HepG2 (cell line): ENCODE measurements at regions not wholly inside any gene's neighbourhood (a gene's known extent, or its start where the extent isn't known, plus 50 kb on each side); places are given as distances from the start of the nearest gene placed in this dataset.

Experiments used
- ATAC-seq: fragments of 200-7000 bp; cut with Tn5 transposase; 3 replicates; pipeline ENCODE4 v1.9.1; 2020; ENCODE audit warnings: mild to moderate bottlenecking, moderate library complexity
- BruUV-seq: library from RNA; stranded (reverse); fragments of 400-500 nt; replicated peaks from 2 replicates; lab custom pipeline; 2021; lab: Mats Ljungman, UMichigan
- CTCF ChIA-PET: fragments of 300-600 bp; formaldehyde crosslinking; extraction: SDS; loops from one replicate; lab custom pipeline; 2021; ENCODE audit warnings: low total read pairs, inconsistent platforms, low intra/inter-chr PET ratio; lab: Yijun Ruan, JAX
- POLR2A ChIA-PET: fragments of 350-600 bp; sonication (Branson Sonifier 250); formaldehyde crosslinking; loops from one replicate; lab custom pipeline; 2020; ENCODE audit warnings: antibody characterized with exemption, inconsistent platforms; lab: Yijun Ruan, JAX
- DNase-seq: peaks from one replicate; pipeline ENCODE4 v3.0.0-alpha.2; 2015; ENCODE audit warnings: low spot score
- FAIRE-seq: peaks from 3 replicates; lab custom pipeline; 2011; peaks lifted over from hg19 to GRCh38; lab: Jason Lieb, UNC
- H2AFZ ChIP-seq: one replicate; pipeline ENCODE4 v1.6.1; 2011; ENCODE audit warnings: low read length, inconsistent platforms
- H3K27ac ChIP-seq: fragments of 300-600 bp; 3 replicates; pipeline ENCODE4 v1.8.0; 2011; ENCODE audit warnings: mixed run types, mild to moderate bottlenecking, mixed read lengths, low read length, inconsistent platforms; ENCODE audit not compliant: insufficient read depth; ENCODE audit errors: extremely low read length
- H3K27me3 ChIP-seq, 2 experiments: fragments of 200-600 bp in 1 of 2; 2 replicates in 1 of 2; 3 replicates in 1 of 2; pipeline versions ENCODE4 v1.6.0 to v1.8.0; 2011; ENCODE audit warnings: low read length in 2 of 2, mild to moderate bottlenecking in 2 of 2, moderate library complexity in 2 of 2, inconsistent platforms in 1 of 2; ENCODE audit not compliant: insufficient read depth in 2 of 2, control insufficient read depth in 1 of 2
- H3K36me3 ChIP-seq, 2 experiments: fragments of 200-600 bp in 1 of 2; replicated peaks in 1 of 2; 2 replicates in 1 of 2; 3 replicates in 1 of 2; pipeline versions ENCODE4 v1.5.1 to v1.8.0; 2011; ENCODE audit warnings: low read length in 2 of 2, inconsistent platforms in 1 of 2; ENCODE audit not compliant: insufficient read depth in 2 of 2, control insufficient read depth in 1 of 2
- H3K4me1 ChIP-seq: 2 replicates; pipeline ENCODE4 v1.5.1; 2012; ENCODE audit warnings: low read length, inconsistent platforms; ENCODE audit not compliant: insufficient read depth
- H3K4me2 ChIP-seq: 2 replicates; pipeline ENCODE4 v1.6.0; 2011; ENCODE audit warnings: low read depth, low read length, inconsistent platforms
- H3K4me3 ChIP-seq, 3 experiments: fragments of 200-600 bp in 1 of 3; sonication (generic), shearing (Covaris generic) in 1 of 3; replicated peaks in 1 of 3; 2 replicates each; pipeline ENCODE4 v1.5.1; 2011 to 2016; ENCODE audit warnings: low read length in 3 of 3, inconsistent platforms in 2 of 3, low read depth in 2 of 3, mild to moderate bottlenecking in 2 of 3, control low read depth in 1 of 3, mixed read lengths in 1 of 3; ENCODE audit not compliant: insufficient read depth in 1 of 3
- H3K79me2 ChIP-seq: one replicate; pipeline ENCODE4 v1.6.1; 2011; ENCODE audit warnings: low read length, inconsistent platforms; ENCODE audit not compliant: insufficient read depth
- H3K9ac ChIP-seq: 2 replicates; pipeline ENCODE4 v1.6.0; 2011; ENCODE audit warnings: mild to moderate bottlenecking, low read depth, low read length, inconsistent platforms; ENCODE audit not compliant: insufficient read depth
- H3K9me3 ChIP-seq: 2 replicates; pipeline ENCODE4 v1.5.1; 2012; ENCODE audit warnings: mild to moderate bottlenecking, low read length
- H4K20me1 ChIP-seq: 2 replicates; pipeline ENCODE4 v1.6.0; 2011; ENCODE audit warnings: inconsistent platforms, mild to moderate bottlenecking, low read length, moderate library complexity; ENCODE audit not compliant: insufficient read depth
- ARID2 ChIP-seq: sonication (generic); formaldehyde crosslinking; IDR thresholded peaks from 2 replicates; pipeline ENCODE4 v1.8.1; 2022; ENCODE audit warnings: mild to moderate bottlenecking, missing genetic modification reagents, borderline replicate concordance
- ATM ChIP-seq: fragments of 450-650 bp; IDR thresholded peaks from 2 replicates; pipeline ENCODE4 v1.7.1; 2017; ENCODE audit warnings: mild to moderate bottlenecking, borderline replicate concordance
- MYNN ChIP-seq: sonication (generic); formaldehyde crosslinking; IDR thresholded peaks from 2 replicates; pipeline ENCODE4 v1.4.0; 2020; ENCODE audit warnings: mild to moderate bottlenecking, low read depth, missing genetic modification reagents
- STAT5B ChIP-seq: sonication (generic); formaldehyde crosslinking; IDR thresholded peaks from 2 replicates; pipeline ENCODE4 v1.4.0; 2020; ENCODE audit warnings: missing genetic modification reagents
- ZNF709 ChIP-seq: sonication (generic); formaldehyde crosslinking; IDR thresholded peaks from 2 replicates; pipeline ENCODE4 v1.5.0; 2020; ENCODE audit warnings: mild to moderate bottlenecking, missing genetic modification reagents
- ZSCAN12 ChIP-seq: sonication (generic); formaldehyde crosslinking; IDR thresholded peaks from 2 replicates; pipeline ENCODE4 v1.9.0; 2021; ENCODE audit warnings: mild to moderate bottlenecking, missing genetic modification reagents
- WGBS: methylation state at CpG from one replicate; pipeline ENCODE4 v1.1.6; 2017; ENCODE audit warnings: low lambda C conversion rate; 5-methylcytosine and 5-hydroxymethylcytosine counted together
- in situ Hi-C: cut with HindIII; loops from 2 replicates; pipeline ENCODE4 v1.10.0; 2017; ENCODE audit warnings: low pct_unique_long_range_greater_than_20kb; ENCODE audit not compliant: extremely low pct_ligation_motif_present
- intact Hi-C: fragments of 100-400 bp; cut with micrococcal nuclease; formaldehyde crosslinking; loops from one replicate; pipeline ENCODE4 v1.10.0; 2022; ENCODE audit not compliant: unreplicated experiment
- TF ChIP-seq, protein P1 (sequence below): sonication (generic); formaldehyde crosslinking; IDR thresholded peaks from 2 replicates; pipeline ENCODE4 v1.5.0; 2020; ENCODE audit warnings: mild to moderate bottlenecking, missing genetic modification reagents, moderate library complexity

DNA sequence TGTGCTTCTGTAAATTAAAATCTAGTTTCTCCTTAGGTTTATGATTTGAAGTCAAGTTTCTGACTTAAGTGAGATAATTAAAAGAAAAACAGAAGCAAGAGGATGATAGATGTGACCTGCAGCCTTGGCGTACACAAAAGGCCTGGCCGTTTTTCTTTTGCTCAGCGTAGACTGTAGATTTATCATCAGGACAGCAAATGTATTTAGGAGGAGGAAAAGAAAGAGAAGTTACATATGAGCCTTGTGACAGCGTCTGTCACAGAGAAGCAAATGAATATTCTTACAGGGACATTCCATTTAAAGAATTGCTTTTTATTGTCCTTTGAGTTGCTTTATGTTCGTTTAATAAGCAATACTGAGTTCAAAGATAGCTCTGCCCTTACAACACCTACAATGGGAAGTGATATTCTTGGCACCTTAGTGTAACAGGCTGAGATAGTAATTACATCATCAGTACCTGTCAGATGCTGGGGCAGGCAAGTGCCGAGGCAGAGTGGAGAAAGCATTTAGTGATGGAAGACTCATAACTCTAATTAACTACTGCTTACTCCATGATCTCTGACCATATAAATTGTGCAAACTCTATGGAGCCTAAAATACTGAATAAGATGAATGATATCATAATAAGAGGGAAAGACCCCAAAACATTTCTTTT lies 311.5 kb downstream of the MFSD1 start:
- H3K4me2 ChIP-seq: no peak overlapping the region
- in situ Hi-C loops: no loop called here
- no peaks in the 10 kb centered on the region for H3K9me3 ChIP-seq
- DNase-seq (no peak), FAIRE-seq (no peak), ATAC-seq (no peak)
- H2AFZ ChIP-seq: no peak overlapping the region
- no peak for TF ChIP-seq ARID2 (CRISPR knock-in tag)
- TF ChIP-seq ATM: no peak
- TF ChIP-seq ZNF709: no peak
- no peak for TF ChIP-seq STAT5B (CRISPR knock-in tag)
- no peak for TF ChIP-seq ZSCAN12 (CRISPR knock-in tag)
- 10% methylated on average over 6 of the region's 6 CpGs for WGBS
- no peak overlapping the region for H3K27ac ChIP-seq
- no peaks in the 10 kb centered on the region for H3K4me1 ChIP-seq
- BruUV-seq: no TSS peak
- H3K9ac ChIP-seq: no peak overlapping the region
- ChIA-PET CTCF (no interaction called here), POLR2A (no interaction called here)
- H3K36me3 ChIP-seq: no peaks in the 10 kb centered on the region
- no peaks in the 10 kb centered on the region for H3K27me3 ChIP-seq
- H4K20me1 ChIP-seq: no peaks in the 10 kb centered on the region
- H3K79me2 ChIP-seq: no peaks in the 10 kb centered on the region
- intact Hi-C loops: no loop called here
- H3K4me3 ChIP-seq: no peak overlapping the region

DNA sequence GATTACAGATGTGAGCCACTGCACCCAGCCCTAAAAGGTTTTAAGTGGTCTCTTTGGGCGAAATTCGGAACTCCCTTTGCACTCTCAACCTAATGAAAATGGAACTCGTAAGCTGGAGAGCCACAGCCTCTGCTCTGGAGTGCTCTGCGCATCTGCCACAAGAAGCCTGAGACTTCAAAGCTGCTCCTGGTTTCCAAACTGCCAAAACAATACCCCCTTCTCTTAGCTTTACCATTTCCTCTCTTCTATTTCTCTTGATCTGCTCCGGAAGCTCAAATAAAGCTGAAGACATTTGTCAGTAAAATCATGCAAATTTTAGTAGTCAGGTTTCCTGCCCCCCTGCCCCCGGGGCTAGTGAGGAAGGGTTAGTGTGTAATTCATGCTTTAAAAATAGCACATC lies 312.7 kb downstream of the MFSD1 start:
- DNase-seq (no peak), ATAC-seq (no peak), FAIRE-seq (no peak)
- BruUV-seq: no TSS peak
- in situ Hi-C loops: no loop called here
- TF ChIP-seq, protein P1, sequence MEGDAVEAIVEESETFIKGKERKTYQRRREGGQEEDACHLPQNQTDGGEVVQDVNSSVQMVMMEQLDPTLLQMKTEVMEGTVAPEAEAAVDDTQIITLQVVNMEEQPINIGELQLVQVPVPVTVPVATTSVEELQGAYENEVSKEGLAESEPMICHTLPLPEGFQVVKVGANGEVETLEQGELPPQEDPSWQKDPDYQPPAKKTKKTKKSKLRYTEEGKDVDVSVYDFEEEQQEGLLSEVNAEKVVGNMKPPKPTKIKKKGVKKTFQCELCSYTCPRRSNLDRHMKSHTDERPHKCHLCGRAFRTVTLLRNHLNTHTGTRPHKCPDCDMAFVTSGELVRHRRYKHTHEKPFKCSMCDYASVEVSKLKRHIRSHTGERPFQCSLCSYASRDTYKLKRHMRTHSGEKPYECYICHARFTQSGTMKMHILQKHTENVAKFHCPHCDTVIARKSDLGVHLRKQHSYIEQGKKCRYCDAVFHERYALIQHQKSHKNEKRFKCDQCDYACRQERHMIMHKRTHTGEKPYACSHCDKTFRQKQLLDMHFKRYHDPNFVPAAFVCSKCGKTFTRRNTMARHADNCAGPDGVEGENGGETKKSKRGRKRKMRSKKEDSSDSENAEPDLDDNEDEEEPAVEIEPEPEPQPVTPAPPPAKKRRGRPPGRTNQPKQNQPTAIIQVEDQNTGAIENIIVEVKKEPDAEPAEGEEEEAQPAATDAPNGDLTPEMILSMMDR (CRISPR knock-in tag): no peak
- no peak for TF ChIP-seq MYNN (CRISPR knock-in tag)
- WGBS: 13% methylated on average over 4 of the region's 6 CpGs
- ChIA-PET CTCF (no interaction called here), POLR2A (no interaction called here)
- intact Hi-C loops: no loop called here
- H2AFZ ChIP-seq: no peak overlapping the region
- no peak overlapping the region for H3K4me3 ChIP-seq
- no peak overlapping the region for H3K27ac ChIP-seq
- H3K9ac ChIP-seq: no peak overlapping the region
- no peaks in the 10 kb centered on the region for H3K27me3 ChIP-seq
- H4K20me1 ChIP-seq: no peaks in the 10 kb centered on the region
- no peak overlapping the region for H3K4me2 ChIP-seq
- H3K9me3 ChIP-seq: no peaks in the 10 kb centered on the region
- no peaks in the 10 kb centered on the region for H3K79me2 ChIP-seq
- H3K4me1 ChIP-seq: no peaks in the 10 kb centered on the region
- no peaks in the 10 kb centered on the region for H3K36me3 ChIP-seq
